ENCODE measurements at regions not wholly inside any gene's neighbourhood (a gene's known extent, or its start where the extent isn't known, plus 50 kb on each side); places are given as distances from the start of the nearest gene placed in this dataset.

DNA sequence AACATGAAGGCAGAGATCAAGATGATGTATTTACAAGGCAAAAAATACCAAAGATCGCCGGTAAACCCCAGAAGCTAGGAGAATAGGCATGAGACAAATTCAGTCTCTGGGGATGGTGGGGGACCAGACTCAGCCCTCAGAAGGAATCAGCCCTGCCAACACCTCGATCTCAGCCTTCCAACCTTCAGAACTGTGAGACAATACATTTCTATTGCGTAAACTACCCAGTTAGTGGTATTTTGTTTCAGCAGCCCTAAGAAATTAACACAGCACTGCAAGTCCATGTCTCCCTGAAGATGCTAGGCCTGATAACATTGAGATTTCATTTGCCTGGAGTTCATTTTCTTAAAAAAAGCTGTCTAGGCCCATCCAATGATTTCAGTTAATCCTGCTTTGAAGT is 622.5 kb downstream of the PTPRC start:
- TF ChIP-seq, protein P1, sequence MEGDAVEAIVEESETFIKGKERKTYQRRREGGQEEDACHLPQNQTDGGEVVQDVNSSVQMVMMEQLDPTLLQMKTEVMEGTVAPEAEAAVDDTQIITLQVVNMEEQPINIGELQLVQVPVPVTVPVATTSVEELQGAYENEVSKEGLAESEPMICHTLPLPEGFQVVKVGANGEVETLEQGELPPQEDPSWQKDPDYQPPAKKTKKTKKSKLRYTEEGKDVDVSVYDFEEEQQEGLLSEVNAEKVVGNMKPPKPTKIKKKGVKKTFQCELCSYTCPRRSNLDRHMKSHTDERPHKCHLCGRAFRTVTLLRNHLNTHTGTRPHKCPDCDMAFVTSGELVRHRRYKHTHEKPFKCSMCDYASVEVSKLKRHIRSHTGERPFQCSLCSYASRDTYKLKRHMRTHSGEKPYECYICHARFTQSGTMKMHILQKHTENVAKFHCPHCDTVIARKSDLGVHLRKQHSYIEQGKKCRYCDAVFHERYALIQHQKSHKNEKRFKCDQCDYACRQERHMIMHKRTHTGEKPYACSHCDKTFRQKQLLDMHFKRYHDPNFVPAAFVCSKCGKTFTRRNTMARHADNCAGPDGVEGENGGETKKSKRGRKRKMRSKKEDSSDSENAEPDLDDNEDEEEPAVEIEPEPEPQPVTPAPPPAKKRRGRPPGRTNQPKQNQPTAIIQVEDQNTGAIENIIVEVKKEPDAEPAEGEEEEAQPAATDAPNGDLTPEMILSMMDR (IDR thresholded peaks at IDR 0.05): no peak
- no peak for TF ChIP-seq EZH2phosphoT487 (IDR thresholded peaks at IDR 0.05)
- no peak for TF ChIP-seq EZH2 (IDR thresholded peaks at IDR 0.05)

Data from neural progenitor cell (in vitro differentiated cells).